Neural progenitor cell (in vitro differentiated cells): ENCODE measurements at regions not wholly inside any gene's neighbourhood (a gene's known extent, or its start where the extent isn't known, plus 50 kb on each side); places are given as distances from the start of the nearest gene placed in this dataset.
A peak's percentile ranks its signal among the peaks of the same experiment; 100 is the strongest.

Experiments used
- DNase-seq: peaks from one replicate; pipeline ENCODE4 v3.0.0-alpha.2; 2016; ENCODE audit warnings: low spot score
- H2AFZ ChIP-seq: fragments of 200-600 bp; sonication (generic); replicated peaks from 2 replicates; pipeline ENCODE4 v1.6.1; 2016; ENCODE audit warnings: antibody characterized with exemption
- H3F3A ChIP-seq: fragments of 200-600 bp; sonication (generic); 2 replicates; pipeline ENCODE4 v1.6.1; 2016; ENCODE audit warnings: antibody characterized with exemption, low read depth
- H3K27ac ChIP-seq: fragments of 200-600 bp; sonication (generic); 2 replicates; pipeline ENCODE4 v1.5.1; 2016; ENCODE audit warnings: mild to moderate bottlenecking
- H3K27me3 ChIP-seq: fragments of 200-600 bp; sonication (generic); 2 replicates; pipeline ENCODE4 v1.6.1; 2016; ENCODE audit warnings: mild to moderate bottlenecking, moderate library complexity
- H3K36me3 ChIP-seq: fragments of 200-600 bp; sonication (generic); 2 replicates; pipeline ENCODE4 v1.5.1; 2016
- H3K4me1 ChIP-seq: fragments of 200-600 bp; sonication (generic); 2 replicates; pipeline ENCODE4 v1.6.1; 2016; ENCODE audit warnings: mixed run types
- H3K4me2 ChIP-seq: fragments of 200-600 bp; sonication (generic); 2 replicates; pipeline ENCODE4 v1.6.1; 2016
- H3K4me3 ChIP-seq: fragments of 200-600 bp; sonication (generic); 2 replicates; pipeline ENCODE4 v1.5.1; 2016
- H3K79me2 ChIP-seq: fragments of 200-600 bp; sonication (generic); 2 replicates; pipeline ENCODE4 v1.6.1; 2016; ENCODE audit warnings: low read depth
- H3K9ac ChIP-seq: fragments of 200-600 bp; sonication (generic); 2 replicates; pipeline ENCODE4 v1.6.1; 2016
- H3K9me3 ChIP-seq: fragments of 200-600 bp; sonication (generic); 2 replicates; pipeline ENCODE4 v1.5.1; 2016; ENCODE audit warnings: low read depth
- H4K20me1 ChIP-seq: fragments of 200-600 bp; sonication (generic); 2 replicates; pipeline ENCODE4 v1.6.1; 2016; ENCODE audit warnings: low read depth
- H3K27ac Mint-ChIP-seq: 3 replicates; pipeline ENCODE4 v1.8.0; 2021; ENCODE audit warnings: mixed read lengths
- H3K27me3 Mint-ChIP-seq: 2 replicates; pipeline ENCODE4 v1.8.0; 2022; ENCODE audit warnings: low read depth, mild to moderate bottlenecking, inconsistent platforms, moderate library complexity, mixed read lengths; ENCODE audit not compliant: insufficient read depth
- H3K36me3 Mint-ChIP-seq: 3 replicates; pipeline ENCODE4 v1.8.0; 2021; ENCODE audit warnings: mixed read lengths
- H3K4me1 Mint-ChIP-seq: 3 replicates; pipeline ENCODE4 v1.8.0; 2021; ENCODE audit warnings: mixed read lengths
- H3K4me3 Mint-ChIP-seq: 3 replicates; pipeline ENCODE4 v1.8.0; 2021; ENCODE audit warnings: mild to moderate bottlenecking, moderate library complexity, mixed read lengths
- H3K9me3 Mint-ChIP-seq: 3 replicates; pipeline ENCODE4 v1.8.0; 2020; ENCODE audit warnings: mixed read lengths
- CTCF ChIP-seq: fragments of 200-600 bp; sonication (generic); IDR thresholded peaks from 2 replicates; pipeline ENCODE4 v1.5.1; 2017; ENCODE audit warnings: antibody characterized with exemption, mild to moderate bottlenecking
- EZH2 ChIP-seq: fragments of 200-600 bp; sonication (generic); IDR thresholded peaks from 2 replicates; pipeline ENCODE4 v1.6.1; 2017; ENCODE audit warnings: antibody characterized with exemption, mild to moderate bottlenecking, moderate library complexity
- EZH2phosphoT487 ChIP-seq: fragments of 200-600 bp; sonication (generic); IDR thresholded peaks from 2 replicates; pipeline ENCODE4 v1.6.1; 2017; ENCODE audit warnings: antibody characterized with exemption

GRCh38 chr6:2507521-2508037 is 243.1 kb downstream of the MYLK4 start:
- Mint-ChIP-seq H3K4me1 (peaks cover 3% of the 10 kb centered on the region), H3K36me3 (no peaks in the 10 kb centered on the region), H3K9me3 (no peaks in the 10 kb centered on the region), H3K27me3 (peaks cover 8% of the 10 kb centered on the region), H3K4me3 (no peak overlapping the region), H3K27ac (no peak overlapping the region)
- Histone ChIP-seq H3K4me1 (no peaks in the 10 kb centered on the region), H3K36me3 (no peaks in the 10 kb centered on the region), H2AFZ (no peak overlapping the region), H3K27me3 (no peaks in the 10 kb centered on the region), H3K27ac (no peak overlapping the region), H3K4me3 (no peak overlapping the region), H3F3A (no peaks in the 10 kb centered on the region), H3K4me2 (no peak overlapping the region), H3K9me3 (no peaks in the 10 kb centered on the region), H3K79me2 (no peaks in the 10 kb centered on the region), H3K9ac (no peak overlapping the region), H4K20me1 (no peaks in the 10 kb centered on the region)
- DNase-seq = no peak
- TF ChIP-seq CTCF (no peak), EZH2 (no peak), EZH2phosphoT487 (no peak)

GRCh38 chr6:2507016-2507415 is 243.7 kb downstream of the MYLK4 start:
- no peaks in the 10 kb centered on the region for H3F3A ChIP-seq
- no peak overlapping the region for H3K4me2 ChIP-seq
- H3K36me3 ChIP-seq = no peaks in the 10 kb centered on the region
- Mint-ChIP-seq H3K27me3 (peaks cover 9% of the 10 kb centered on the region), H3K36me3 (no peaks in the 10 kb centered on the region), H3K4me1 (peaks cover 8% of the 10 kb centered on the region), H3K4me3 (no peak overlapping the region), H3K27ac (no peak overlapping the region), H3K9me3 (no peaks in the 10 kb centered on the region)
- no peak for TF ChIP-seq EZH2
- no peak for TF ChIP-seq EZH2phosphoT487
- TF ChIP-seq CTCF = no peak
- H3K4me3 ChIP-seq = no peak overlapping the region
- DNase-seq = no peak
- H3K27ac ChIP-seq = no peak overlapping the region
- no peaks in the 10 kb centered on the region for H3K9me3 ChIP-seq
- no peaks in the 10 kb centered on the region for H3K27me3 ChIP-seq
- no peaks in the 10 kb centered on the region for H3K4me1 ChIP-seq
- H3K79me2 ChIP-seq = no peaks in the 10 kb centered on the region
- H4K20me1 ChIP-seq = no peaks in the 10 kb centered on the region
- H3K9ac ChIP-seq = no peak overlapping the region
- H2AFZ ChIP-seq = no peak overlapping the region

GRCh38 chr6:2505624-2506023 is 245.1 kb downstream of the MYLK4 start:
- H2AFZ ChIP-seq = no peak overlapping the region
- no peaks in the 10 kb centered on the region for H3K9me3 Mint-ChIP-seq
- no peak overlapping the region for H3K27ac Mint-ChIP-seq
- H3K36me3 ChIP-seq = no peaks in the 10 kb centered on the region
- H3K4me3 ChIP-seq = no peak overlapping the region
- H3F3A ChIP-seq = no peaks in the 10 kb centered on the region
- no peaks in the 10 kb centered on the region for H3K36me3 Mint-ChIP-seq
- no peaks in the 10 kb centered on the region for H3K9me3 ChIP-seq
- H3K4me3 Mint-ChIP-seq = no peak overlapping the region
- H3K4me1 ChIP-seq = no peaks in the 10 kb centered on the region
- H3K27me3 Mint-ChIP-seq = peaks cover 9% of the 10 kb centered on the region
- no peak overlapping the region for H3K27ac ChIP-seq
- no peak overlapping the region for H3K4me2 ChIP-seq
- H3K79me2 ChIP-seq = no peaks in the 10 kb centered on the region
- H4K20me1 ChIP-seq = no peaks in the 10 kb centered on the region
- no peaks in the 10 kb centered on the region for H3K27me3 ChIP-seq
- H3K4me1 Mint-ChIP-seq = peaks cover 8% of the 10 kb centered on the region
- DNase-seq = peak; percentile 39
- no peak for TF ChIP-seq EZH2
- peak; percentile 63 for TF ChIP-seq CTCF
- no peak overlapping the region for H3K9ac ChIP-seq
